ENCODE measurements at regions not wholly inside any gene's neighbourhood (a gene's known extent, or its start where the extent isn't known, plus 50 kb on each side); places are given as distances from the start of the nearest gene placed in this dataset.
A peak's percentile ranks its signal among the peaks of the same experiment; 100 is the strongest.
"Not testable (repeated sequence)": the region's sequence is repeated elsewhere in the genome, so short reads cannot be mapped to it uniquely, and the experiment has no call there.

- no peak for DNase-seq (ENCODE audit: low read depth)
Observed at GRCh38 chr22:22120160-22120559, 124.4 kb upstream of the VPREB1 start.

- DNase-seq (ENCODE audit: low read depth), result no peak
Observed at GRCh38 chr22:22118987-22119386, 125.6 kb upstream of the VPREB1 start.

GRCh38 chr22:22117864-22118544 lies 126.6 kb upstream of the VPREB1 start:
- DNase-seq (ENCODE audit: low read depth), result not testable (repeated sequence)

GRCh38 chr22:22116997-22117770 lies 127.4 kb upstream of the VPREB1 start:
- DNase-seq (ENCODE audit: low read depth), result not testable (repeated sequence)

- DNase-seq (ENCODE audit: low read depth), result no peak
Observed at GRCh38 chr22:22113701-22114100, 130.9 kb upstream of the VPREB1 start.

GRCh38 chr22:22112533-22113294 lies 130.1 kb upstream of the TOP3B start:
- no peak for DNase-seq (ENCODE audit: low read depth)

GRCh38 chr22:22111983-22112382 lies 129.4 kb upstream of the TOP3B start:
- no peak for DNase-seq (ENCODE audit: low read depth)

GRCh38 chr22:22111267-22111751 lies 128.7 kb upstream of the TOP3B start:
- DNase-seq (ENCODE audit: low read depth), result peak; percentile 66

GRCh38 chr22:22110548-22111266 lies 128.1 kb upstream of the TOP3B start:
- DNase-seq (ENCODE audit: low read depth), result peak; percentile 71

GRCh38 chr22:22109693-22110466 lies 127.3 kb upstream of the TOP3B start:
- DNase-seq (ENCODE audit: low read depth), result no peak

GRCh38 chr22:22106855-22107254 lies 124.3 kb upstream of the TOP3B start:
- no peak for DNase-seq (ENCODE audit: low read depth)

- DNase-seq (ENCODE audit: low read depth), result no peak
Observed at GRCh38 chr22:22105364-22105763, 122.8 kb upstream of the TOP3B start.

- peak; percentile 8 for DNase-seq (ENCODE audit: low read depth)
Observed at GRCh38 chr22:22103078-22103875, 120.7 kb upstream of the TOP3B start.

- DNase-seq (ENCODE audit: low read depth), result no peak
Observed at GRCh38 chr22:22099833-22100812, 117.5 kb upstream of the TOP3B start.

GRCh38 chr22:22099194-22099486 lies 116.6 kb upstream of the TOP3B start:
- DNase-seq (ENCODE audit: low read depth), result no peak

GRCh38 chr22:22098457-22099193 lies 116.0 kb upstream of the TOP3B start:
- no peak for DNase-seq (ENCODE audit: low read depth)

GRCh38 chr22:22097727-22098228 lies 115.2 kb upstream of the TOP3B start:
- DNase-seq (ENCODE audit: low read depth), result no peak

- DNase-seq (ENCODE audit: low read depth), result no peak
Observed at GRCh38 chr22:22094921-22095320, 112.3 kb upstream of the TOP3B start.
